HG03045 (cell line): ENCODE measurements at regions not wholly inside any gene's neighbourhood (a gene's known extent, or its start where the extent isn't known, plus 50 kb on each side); places are given as distances from the start of the nearest gene placed in this dataset.
"Not testable (repeated sequence)": the region's sequence is repeated elsewhere in the genome, so short reads cannot be mapped to it uniquely, and the experiment has no call there.

Source experiments
- ATAC-seq: cut with Tn5 transposase; IDR thresholded peaks from one replicate; pipeline ENCODE4 v1.9.1; 2021; ENCODE audit warnings: mild to moderate bottlenecking, moderate library complexity; ENCODE audit not compliant: unreplicated experiment

DNA sequence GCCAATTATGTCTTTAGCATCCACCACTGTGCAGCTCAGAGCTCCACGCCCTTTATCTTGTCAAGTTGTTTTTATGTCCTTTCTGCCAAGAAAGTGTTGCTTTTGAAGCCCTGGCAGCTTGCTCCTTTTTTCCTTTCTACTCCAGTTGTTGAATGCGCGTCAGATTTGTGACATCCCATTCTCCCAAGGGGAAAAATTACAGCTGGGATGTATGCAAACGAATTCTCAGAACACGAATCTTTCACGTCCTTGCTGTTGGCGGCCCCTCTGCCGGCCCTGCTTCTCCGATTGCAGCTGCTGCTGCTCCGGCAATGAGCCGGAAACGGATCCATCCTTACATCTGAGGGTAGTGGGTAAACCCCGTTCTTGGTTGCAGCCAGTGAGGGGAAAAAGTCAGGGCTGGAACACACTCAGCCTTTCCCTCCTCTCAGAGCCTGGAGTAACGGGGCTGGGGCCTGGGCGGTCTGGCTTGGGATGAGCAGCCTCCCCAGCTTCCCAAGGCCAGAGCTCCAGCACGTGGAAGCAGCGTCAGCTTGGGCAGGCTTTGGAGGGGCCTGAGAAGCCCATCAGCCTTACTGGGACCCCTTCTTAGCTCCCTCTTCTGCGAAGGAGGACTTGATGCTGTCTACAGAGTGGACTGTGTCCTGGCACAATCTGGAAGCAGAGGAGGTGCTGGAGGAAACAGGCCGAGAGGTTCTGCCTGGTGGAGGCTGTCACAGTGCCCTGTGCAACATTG, 79.0 kb upstream of the CHST15 start:
- ATAC-seq: no peak

DNA sequence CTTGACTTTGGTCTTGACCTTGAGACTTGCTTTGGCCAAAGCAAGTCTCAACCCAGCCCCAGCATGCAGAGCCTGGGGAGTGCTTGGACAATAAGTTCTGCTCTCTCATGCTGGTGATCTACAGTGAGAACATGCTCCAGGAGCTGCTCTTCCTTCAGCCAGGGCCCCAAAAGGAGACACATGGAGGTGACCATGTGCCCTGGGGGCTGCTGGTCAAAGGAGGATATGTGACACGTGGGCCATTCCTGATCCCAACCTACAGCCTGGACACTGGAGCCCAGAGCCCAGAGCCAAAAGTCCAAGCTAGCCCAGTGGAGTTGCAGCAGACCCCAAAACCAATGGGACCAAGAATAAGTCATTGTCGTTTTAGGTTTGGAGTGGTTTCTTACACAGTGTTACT, 78.2 kb upstream of the CHST15 start:
- ATAC-seq: no peak

DNA sequence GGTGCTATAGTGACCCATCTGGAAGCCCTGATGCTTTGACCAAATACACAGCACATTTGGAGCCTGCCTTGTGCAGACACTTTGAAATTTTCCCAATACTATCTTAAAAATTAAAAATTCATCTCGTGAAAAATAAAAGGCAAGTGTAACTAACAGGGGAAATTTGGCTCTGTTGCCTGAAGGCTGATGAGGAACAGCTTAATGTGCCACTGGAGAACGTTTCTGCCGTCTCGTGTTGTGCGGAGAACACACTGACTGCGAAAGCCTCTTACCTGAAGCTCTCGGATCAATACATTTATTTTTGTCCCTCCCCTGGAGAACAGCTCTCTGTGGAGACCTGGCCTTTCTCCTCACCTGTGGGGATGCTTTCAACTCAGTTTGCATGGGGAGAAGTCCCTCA, 77.2 kb upstream of the CHST15 start:
- ATAC-seq: no peak

DNA sequence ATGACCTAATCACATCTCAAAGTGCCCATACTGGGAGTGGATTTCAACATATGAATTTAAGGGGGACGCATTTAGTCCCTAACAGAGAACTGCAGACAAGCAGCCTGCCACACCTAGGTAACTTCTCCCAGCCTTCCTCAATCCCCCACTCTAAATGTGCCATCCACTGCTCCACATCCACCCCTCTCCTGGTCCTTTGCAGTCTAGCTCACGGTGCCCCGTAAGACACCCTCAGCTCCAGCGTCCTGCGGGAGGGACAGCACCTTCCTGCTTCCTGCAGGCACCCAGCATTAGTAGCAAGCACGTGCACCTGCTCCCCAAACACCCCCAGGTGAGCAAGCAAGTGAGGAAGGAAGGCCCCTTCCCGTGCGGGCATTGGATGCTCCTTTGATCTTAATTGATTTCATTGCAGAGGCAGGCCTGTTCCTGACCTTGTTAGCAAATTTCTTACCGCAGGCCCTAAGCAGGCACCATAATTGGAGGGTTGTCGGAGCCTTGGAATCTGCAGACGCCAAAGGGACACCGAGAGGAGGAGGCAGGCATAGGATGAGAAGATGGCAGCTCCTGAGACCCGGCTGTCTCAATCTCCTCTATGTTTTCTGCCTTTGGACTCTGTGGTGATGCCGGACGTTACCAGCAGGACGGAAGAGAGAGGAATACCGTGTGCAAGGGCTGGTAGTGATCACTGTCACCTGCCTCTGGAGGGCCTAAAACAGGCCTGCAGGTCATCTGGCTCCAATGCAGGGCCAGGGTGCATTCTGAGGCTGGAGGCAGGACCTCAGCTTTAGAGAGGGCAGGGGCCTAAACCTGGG, 75.8 kb upstream of the CHST15 start:
- ATAC-seq: no peak

DNA sequence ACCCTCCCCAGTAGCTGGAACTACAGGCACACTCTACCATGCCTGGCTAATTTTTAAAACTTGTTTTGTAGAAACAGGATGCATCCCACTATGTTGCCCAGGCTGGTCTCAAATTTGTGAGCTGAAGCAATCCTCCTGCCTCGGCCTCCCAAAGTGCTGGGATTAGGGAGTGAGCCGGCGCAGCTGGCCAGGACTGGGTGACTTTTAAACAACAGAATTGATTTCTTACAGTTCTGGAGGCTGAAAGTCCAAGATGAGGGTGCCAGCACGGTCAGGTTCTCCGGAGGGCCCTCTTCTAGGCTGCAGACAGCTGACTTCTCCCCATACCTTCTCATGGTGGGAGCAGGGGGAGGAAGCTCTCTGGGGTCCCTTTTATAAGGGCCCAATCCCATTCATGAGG, 75.2 kb upstream of the CHST15 start:
- ATAC-seq: no peak

DNA sequence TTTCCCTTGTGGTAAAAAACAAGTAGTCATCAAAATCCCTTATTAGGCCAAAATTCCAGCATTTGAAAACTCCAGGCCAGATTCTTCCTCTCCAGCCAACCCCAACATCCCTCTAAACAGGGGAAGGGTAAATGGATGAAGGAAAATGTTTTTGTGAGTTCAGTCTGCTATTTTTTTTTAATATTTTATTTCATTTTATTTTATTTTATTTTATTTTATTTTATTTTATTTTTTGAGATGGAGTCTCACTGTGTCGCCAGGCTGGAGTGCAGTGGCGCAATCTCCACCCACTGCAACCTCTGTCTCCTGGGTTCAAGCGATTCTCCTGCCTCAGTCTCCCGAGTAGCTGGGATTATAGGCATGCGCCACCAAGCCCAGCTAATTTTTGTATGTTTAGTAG, 74.5 kb upstream of the CHST15 start:
- ATAC-seq: not testable (repeated sequence)

DNA sequence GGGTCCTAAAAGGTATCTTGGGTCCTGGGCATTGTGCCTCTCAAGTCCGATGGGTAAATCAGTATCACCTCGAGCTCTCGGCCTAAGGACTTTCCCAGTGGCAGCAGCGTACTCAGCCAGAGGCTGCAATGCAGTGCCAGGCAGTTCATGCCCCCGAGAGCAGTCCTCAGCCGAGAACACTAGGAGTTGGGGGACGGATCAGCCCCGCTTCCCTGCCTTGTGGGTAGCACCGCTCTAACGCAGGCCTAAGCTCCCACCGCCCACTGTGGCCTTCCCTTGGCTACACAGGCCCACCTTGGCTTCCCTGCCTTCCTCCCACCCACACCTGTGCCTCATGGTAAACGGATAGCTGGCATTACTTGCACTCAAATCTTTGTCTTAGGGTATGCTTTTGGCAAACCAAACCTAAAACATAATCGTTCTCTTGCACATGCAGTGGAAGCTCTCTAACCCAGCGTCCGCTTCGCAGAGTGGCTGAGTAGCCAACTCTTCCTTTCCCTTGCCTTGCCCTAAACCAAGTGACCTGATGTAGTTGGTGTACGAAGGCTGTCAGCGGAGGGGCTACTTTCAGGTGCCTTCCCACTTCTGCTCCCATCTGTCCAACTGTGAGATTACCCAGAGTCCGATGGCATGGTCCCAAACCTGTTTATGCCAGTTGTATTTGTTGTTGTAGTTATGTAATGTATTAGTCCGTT, 73.2 kb upstream of the CHST15 start:
- ATAC-seq: no peak

DNA sequence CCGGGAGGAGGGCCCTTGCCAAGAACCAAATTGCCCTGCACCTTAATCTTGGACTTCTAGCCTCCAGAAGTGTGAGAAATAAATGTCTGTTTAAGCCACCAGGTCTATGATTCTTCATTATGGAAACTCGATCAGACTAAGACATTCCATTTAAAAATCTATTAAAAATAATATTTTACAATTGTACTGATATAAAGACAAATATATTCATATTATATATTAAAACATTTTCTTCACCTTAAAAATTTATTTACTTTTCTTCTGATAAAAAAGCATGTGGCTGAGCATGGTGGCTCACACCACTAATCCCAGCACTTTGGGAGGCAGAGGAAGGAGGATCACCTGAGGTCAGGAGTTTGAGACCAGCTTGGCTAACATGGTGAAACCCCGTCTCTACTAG, 72.4 kb upstream of the CHST15 start:
- ATAC-seq: no peak

DNA sequence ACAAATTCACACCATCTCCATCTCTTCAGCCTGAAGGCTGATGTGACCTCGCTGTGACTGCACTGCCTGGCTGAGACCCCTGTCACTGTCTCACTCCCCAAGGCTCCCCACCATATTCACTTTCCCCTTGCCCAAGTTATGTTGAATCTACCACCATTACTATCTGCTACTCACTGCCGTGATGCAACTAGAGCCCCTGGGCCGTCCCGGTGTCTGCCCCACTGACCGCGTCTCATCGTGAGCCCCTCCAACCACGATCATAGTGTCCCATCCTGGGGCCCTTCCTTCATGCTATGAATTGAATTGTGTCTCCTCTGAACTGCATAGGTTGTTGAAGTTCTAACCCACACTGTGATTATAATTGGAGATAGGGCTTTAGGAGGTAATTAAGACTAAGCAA, 71.9 kb upstream of the CHST15 start:
- ATAC-seq: no peak

DNA sequence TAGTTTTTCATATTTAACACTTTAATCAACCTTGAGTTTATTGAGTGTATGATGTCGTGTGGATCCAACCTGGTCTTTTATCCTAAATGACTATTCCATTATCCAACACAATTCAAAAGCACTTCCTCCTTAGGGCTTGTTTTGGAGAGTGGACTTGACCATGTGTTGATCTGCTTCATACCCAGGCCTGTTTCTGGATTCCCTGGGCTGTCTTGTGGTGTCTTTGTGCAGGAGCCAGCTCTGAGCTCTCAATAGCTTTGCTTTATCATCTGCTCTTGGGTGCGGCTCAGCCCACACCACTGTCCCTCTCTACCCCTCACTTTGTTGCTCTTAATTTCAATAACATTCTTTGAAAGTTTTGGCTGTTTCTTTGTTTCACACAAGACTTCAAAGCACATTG, 70.9 kb upstream of the CHST15 start:
- ATAC-seq: no peak

DNA sequence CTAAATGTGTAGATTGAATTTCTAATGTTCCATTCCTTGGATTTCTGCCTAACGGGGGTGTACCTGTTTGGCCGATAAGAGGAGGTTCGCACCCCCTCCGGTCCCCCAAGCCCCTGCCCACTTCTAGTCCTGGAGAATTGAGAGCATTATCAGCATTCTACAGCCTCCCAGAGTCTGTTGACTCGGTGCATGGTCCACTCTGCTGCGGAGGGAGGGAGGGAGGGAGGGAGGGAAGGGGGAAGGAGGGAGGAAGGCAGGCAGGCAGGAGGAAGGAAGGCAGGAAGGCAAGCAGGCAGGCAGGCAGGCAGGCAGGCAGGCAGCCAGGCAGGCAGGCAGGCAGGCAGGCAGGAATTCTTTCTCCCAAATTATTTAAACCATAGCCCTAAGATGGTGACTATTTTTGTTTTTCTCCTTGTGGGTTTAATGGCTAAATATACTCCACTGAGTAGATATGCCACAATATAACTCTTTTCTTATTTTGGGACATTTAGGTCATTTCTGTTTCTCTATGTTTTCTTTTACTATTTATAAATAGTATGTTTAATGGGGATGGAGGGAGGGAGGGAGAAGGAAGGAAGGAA, 69.5 kb upstream of the CHST15 start:
- no peak for ATAC-seq

DNA sequence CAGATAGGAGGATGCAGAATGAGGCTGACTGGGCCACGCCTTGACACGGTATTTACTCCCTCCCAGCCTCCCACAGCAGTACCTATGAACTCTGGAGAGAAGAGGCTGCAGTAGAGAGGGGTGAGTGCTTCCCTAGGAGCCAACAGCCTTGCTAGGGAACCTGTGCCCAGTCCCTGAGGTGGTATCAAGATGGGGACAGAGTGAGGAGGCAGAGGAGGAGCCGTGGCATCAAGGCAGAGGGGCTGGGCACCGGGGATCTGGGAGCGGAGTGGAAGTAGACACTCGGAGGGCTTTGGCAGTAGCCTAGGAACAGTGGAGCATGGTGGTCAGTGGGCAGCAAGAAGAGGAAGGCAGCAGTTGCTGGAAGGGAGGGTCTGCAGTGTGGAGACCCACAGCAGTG, 68.7 kb upstream of the CHST15 start:
- ATAC-seq: no peak

DNA sequence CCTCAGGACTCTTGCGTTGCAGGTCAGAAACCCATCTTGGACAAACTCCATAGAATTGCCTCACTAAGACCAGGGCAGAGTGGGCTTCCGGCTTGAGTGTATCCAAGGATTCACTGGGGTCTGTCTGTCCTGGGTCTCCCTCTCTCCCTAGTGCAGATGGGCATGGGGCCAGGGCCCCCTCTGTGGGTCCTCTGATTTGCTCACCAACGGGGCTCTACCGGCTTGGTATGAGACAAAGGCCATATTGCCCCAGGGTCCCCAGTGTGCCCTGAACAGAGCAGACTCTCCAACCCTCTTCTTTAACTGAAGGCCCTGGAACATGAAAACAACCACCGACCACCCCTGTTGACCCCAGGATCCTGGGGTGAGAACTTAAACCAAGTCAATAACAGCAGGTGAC, 68.2 kb upstream of the CHST15 start:
- ATAC-seq: no peak

DNA sequence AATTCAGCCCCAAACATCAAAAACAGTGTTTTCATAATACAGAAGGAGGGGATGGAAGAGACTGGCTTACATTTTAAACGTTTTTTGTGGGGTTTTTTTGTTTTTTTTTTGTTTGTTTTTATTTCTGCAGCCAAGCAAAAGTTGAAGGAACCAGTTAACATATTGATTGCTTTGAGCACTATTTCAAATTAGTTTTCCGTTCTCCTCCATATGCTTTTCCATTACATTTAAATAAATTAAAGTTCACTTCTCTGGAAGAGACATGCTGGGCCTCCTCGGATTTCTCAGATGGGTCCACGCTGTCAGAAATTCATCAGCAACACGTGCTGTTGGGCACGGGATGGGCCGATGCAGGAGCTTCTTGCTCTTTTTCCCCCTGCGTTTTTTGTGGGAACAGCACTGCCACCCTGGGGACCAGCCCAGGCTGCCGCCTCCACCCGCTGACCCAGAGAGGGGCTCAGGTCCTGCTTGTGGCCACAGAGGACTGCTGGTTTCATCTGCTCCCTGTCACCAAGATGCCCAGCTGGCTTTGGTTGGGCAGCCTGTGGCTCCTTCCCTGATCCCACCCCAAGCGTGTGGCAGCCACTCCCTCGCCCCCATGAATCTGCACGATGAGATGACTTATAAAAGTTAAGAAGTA, 67.7 kb upstream of the CHST15 start:
- ATAC-seq: no peak

DNA sequence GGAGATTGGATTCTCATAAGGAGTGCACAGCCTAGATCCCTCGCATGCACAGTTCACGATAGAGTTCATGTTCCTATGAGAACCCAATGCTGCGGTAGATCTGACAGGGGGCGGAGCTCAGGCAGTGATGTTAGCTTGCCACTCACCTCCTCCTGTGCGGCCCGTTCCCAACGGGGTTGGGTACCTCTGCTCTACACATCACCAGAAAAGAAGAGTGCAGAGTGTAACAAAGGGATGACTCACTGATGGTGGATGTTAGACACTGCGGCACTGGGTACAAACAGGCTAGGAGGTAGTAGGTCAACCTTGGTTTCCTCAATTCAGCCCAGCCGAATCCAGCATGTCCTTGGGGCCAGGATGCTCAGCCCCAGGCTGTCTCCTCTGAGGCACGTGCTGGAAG, 66.8 kb upstream of the CHST15 start:
- ATAC-seq: no peak

DNA sequence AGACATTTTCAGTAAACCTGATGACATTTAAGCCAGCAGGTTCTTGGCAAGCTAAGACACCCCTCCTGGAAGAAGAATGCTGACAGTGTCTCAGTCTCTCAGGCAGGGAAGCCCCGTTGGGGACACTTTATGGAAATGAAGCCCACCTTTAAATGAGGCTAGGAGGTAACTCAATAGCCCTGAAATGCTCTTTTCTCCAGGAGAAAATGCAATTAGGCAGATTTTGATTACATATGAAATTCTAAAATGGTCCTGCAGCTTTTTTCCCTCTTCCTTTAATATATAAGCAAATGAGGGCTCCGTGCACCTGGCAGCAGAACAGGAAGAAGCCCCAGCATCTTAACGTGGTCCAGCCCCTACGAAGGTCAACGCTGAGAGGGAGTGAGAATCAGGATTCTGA, 65.8 kb upstream of the CHST15 start:
- ATAC-seq: no peak

DNA sequence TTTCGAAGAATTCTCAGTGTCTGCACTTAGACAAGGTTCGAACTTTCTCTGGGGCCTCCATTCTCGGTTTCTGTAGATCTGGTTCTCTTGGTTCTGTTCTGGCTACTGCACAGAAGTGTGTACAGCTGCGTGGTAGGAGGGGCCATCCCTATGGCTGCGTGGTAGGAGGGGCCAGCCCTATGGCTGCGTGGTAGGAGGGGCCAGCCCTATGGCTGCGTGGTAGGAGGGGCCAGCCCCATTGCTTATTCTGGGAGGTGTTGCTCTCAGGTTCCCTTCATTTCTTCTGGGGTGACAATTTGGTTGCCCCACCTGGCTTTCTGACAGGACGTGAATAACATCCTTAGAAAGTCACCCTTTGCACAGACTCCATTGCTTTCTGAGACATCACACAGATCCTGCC, 65.2 kb upstream of the CHST15 start:
- ATAC-seq: no peak

DNA sequence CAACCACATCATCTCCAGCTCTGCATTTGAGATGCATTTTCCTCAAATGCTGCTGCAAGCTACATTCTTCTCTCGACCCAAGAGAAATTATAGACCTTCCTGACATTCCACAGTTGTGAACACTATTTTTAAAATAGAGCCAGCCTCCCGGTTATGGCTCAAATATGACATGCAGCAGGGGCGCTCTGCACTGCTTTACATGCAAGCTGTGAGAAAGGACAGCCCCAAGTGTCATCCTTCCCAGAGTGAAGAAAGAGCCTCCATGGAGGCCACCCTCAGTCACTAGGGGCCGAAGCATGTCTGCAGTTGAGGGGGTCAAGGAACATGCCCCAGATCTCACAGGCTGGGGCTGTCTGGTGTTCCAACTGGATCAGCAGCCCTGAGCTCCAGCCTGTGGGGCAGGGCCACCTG, 63.9 kb upstream of the CHST15 start:
- no peak for ATAC-seq

DNA sequence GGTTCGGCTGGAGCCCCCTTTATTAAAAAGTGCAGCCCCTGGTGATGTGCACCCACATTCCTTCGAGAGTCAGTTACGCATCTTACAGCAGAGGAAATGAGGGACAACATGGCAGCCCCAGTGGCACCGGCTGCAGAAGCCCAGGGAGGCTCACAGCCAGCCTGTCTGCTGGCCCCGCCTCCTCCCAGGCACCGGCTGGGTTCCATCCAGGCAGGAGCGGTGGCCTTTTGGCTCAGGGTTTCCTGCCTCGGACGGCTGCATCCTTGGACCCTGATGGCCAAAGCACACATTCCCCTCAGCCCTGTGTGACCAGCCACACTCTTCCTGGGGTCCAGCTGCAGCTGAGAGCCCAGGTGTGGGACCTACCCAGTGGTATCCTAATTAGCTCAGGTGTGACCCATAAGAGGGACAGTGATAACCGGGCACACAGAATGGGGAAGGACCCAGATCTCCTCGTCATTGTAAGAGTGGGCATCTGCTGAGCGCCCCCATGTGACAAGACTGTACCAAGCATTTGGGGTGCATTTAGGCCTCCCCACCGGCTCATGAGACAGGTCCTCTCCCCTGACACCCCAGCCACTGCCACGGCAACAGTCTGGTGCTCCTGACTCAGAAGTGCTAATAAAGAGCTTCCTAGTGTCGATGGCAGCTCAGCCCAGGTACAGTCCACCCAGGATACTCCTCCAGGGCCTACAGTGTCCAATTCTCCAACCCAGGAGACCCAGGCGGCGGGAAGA, 63.3 kb upstream of the CHST15 start:
- no peak for ATAC-seq

DNA sequence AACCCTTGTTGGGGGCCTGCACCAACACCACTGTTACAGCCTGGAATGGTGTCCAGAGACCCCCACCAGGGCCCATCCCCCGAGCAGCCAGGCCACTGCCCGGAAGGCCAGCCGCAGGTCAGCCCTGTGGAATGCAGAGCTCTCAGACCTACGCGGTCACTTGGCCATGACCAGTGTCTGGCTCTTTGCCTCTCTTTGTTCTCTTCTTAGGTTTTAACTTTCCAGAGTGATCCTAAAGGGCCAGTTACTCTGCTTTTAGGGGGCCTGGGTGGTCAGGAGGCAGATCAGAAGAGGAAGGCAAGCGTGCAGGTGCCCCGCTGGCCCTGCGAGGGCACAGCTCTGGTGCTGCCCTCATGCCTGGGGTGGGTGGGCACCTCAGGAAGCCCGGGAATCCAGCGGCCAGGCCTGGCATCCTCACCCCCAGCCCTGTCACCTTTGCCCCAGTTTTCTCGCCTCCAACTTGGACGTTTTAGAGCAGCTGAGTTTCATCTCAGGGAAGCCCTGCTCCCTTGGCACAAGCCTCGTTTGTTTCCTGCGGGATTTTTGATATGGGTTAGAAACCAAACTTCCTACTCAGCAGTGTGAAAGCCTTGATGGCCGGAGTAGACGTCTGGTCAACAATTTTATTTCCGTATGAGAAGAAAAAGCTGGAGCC, 62.5 kb upstream of the CHST15 start:
- ATAC-seq: no peak
